RCC 7860 (cell line): ENCODE measurements at regions not wholly inside any gene's neighbourhood (a gene's known extent, or its start where the extent isn't known, plus 50 kb on each side); places are given as distances from the start of the nearest gene placed in this dataset.

Experiments used
- DNase-seq: peaks from one replicate; pipeline ENCODE4 v3.0.0-alpha.2; 2015; ENCODE audit warnings: low spot score
- FAIRE-seq: peaks from 2 replicates; lab custom pipeline; 2012; peaks lifted over from hg19 to GRCh38; lab: Jason Lieb, UNC

GRCh38 chr4:108303488-108304177, 134.9 kb upstream of the LEF1 start:
- DNase-seq (no peak), FAIRE-seq (no peak)

DNA sequence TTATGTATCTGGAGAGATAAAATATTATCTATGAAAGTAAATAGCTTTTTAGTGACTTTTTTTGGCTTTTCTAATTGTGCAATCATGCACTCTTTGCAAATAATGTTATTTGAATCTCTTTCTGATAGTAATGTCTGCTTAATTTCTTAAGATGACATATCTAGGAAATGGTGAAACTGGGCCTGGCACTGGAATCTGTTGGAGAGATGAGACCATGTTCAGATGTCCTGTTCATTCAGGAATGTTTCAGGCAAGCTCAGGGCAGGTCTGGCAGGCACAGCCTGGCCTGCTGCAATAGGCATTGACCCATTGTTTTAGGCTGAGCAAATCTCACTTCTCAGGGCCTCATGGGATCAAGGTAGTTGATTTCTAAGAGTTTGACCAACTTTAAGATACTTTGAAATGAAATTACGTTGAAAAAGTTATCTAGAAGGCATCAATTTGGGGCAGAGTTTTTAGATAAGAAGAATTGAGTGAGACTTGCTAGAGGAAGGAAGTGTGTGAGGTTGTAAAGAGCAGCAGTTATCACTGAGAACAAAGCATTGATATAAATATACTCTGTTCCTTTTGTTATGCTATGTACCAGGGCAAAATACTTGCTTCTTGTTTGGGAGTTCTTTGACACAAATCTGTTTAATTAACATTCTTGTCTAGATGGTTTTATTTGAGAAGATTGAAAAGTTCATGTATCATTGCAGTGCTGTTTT, 133.0 kb upstream of the LEF1 start:
- no peak for DNase-seq
- FAIRE-seq, result no peak

DNA sequence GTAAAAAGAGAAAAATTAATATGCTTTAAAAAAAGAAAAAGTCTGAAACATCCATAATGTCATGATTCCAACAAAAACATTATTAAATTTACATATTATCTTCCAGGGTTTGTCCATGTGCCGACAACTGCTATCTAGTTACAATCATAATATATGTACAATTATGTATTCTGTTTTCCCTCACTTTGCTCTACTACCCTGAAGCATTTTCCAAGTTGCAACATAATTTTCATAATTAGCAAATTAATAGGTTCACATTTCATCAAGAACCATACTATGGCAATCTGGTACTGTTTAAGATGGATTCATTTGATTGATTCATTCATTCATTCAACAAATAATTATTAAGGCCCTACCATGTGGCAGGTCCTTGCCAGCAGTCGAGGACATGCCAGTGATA, 128.9 kb upstream of the LEF1 start:
- DNase-seq, result no peak
- FAIRE-seq, result no peak

- no peak for DNase-seq
- FAIRE-seq, result no peak
Observed at GRCh38 chr4:108292229-108292628, 123.5 kb upstream of the LEF1 start.

DNA sequence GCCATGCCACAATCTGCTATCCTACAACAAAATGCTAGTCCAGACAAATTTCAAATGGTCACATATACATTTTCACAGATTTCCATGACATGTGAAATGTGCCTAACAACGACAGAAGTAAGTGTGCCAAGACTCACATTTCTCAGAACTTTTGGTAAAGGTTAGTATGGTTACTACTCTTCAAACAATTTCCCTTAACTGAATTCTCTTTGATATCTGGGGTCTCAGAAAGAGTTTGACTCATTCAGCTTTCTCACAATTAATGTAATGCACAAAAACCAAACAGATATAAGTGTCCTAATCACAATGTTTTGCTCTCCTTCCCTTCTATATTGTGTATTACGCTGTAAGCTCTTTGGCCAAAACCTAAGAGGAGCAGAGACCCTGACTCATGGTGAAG, 122.4 kb upstream of the LEF1 start:
- FAIRE-seq (no peak), DNase-seq (no peak)

- DNase-seq, result no peak
- FAIRE-seq, result no peak
Observed at GRCh38 chr4:108287834-108288413, 119.2 kb upstream of the LEF1 start.

GRCh38 chr4:108280072-108280471, 111.3 kb upstream of the LEF1 start:
- FAIRE-seq (no peak), DNase-seq (no peak)

DNA sequence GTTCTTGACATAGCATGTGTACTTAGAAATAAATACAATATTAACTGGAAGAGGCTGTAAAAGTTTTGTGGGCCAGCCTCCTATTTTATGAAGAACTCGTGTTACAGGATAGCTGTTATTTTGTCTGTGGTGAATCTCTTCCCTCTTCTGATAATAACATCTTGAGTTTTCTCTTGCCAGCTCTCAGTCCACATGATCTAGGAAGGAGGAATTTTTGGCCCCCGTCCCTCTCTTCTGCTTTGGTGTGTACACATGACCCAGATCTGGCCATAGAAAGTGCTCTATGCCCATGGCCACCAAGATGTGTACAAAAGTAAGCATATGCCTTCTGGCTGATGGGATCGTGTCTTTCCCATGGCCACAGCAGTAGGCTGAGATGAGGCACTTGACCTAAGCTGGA, 108.0 kb upstream of the LEF1 start:
- no peak for DNase-seq
- no peak for FAIRE-seq

- FAIRE-seq, result no peak
Observed at GRCh38 chr4:108272986-108273385, 104.3 kb upstream of the LEF1 start.

GRCh38 chr4:108272561-108272960, 103.8 kb upstream of the LEF1 start:
- DNase-seq (peak; percentile 8), FAIRE-seq (no peak)

More at GRCh38 chr4:108272986-108273385, 104.3 kb upstream of the LEF1 start:
- DNase-seq, result no peak

- FAIRE-seq, result no peak
- no peak for DNase-seq
Observed at GRCh38 chr4:108272046-108272445, 103.3 kb upstream of the LEF1 start.

GRCh38 chr4:108270466-108271450, 102.0 kb upstream of the LEF1 start:
- FAIRE-seq, result no peak

GRCh38 chr4:108264693-108265092, 96.0 kb upstream of the LEF1 start:
- no peak for FAIRE-seq
- DNase-seq, result no peak

More at GRCh38 chr4:108270466-108271450, 102.0 kb upstream of the LEF1 start:
- peak; percentile 17 for DNase-seq

DNA sequence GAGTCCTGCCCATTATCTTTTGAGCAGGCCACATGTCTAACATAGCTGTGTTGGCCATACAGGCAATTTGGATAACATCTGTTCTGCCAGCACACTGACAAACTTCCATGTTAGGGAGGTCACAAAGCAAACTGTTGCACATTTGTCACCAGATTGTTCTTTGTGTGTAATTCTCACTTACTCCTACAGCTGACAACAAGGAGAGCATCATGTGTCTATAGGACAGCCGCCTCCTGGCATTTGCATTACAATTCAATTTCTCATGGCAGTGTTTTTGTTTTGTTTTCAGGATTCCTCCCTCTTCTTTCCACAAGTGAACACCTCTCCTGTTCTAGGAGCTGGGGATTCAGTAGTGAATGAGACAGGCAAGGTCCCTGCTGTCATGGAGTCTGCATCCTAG, 94.3 kb upstream of the LEF1 start:
- FAIRE-seq (no peak), DNase-seq (no peak)

DNA sequence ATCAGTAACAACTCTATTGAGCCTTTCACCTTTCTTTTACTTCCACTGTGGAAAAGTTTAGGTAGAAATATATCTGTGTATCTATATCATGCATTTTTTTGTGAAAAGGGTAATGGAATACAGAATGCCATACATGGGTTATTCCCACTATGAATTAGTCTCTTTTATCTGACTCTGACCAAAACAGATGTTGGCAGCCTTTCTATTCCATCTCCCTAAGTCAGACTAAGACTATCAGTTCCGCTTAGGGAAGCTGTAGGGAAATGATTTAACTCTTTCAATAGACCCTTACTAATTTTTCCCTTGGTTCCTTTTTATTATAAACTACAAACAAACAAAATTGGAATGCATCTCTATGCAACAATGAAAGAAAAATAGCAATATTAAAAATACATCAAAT, 92.3 kb upstream of the LEF1 start:
- FAIRE-seq (no peak), DNase-seq (no peak)

DNA sequence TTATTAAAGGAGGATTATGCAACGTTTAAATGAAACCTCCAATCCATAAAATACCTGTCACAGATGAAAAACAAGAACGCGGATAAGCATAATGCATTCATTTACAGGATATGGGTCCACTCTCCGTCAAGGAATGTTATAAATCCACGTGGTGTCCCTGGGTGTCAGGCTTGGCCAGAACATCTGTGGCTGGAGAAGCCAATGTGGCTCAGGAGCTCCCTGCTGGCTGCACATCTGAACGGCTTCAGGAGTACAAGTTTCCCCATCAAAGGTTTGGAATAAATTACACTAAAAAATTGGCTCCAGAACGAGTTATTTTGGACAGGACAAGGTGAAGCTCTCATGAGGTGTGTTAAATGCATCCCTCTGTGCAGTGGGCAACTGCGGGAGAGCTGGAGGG, 87.8 kb upstream of the LEF1 start:
- DNase-seq, result no peak
- FAIRE-seq, result no peak

- no peak for FAIRE-seq
- no peak for DNase-seq
Observed at GRCh38 chr4:108255203-108255747, 86.5 kb upstream of the LEF1 start.

GRCh38 chr4:108249397-108249796, 80.7 kb upstream of the LEF1 start:
- DNase-seq (no peak), FAIRE-seq (no peak)

- DNase-seq (no peak), FAIRE-seq (no peak)
Observed at GRCh38 chr4:108247387-108248049, 78.8 kb upstream of the LEF1 start.

DNA sequence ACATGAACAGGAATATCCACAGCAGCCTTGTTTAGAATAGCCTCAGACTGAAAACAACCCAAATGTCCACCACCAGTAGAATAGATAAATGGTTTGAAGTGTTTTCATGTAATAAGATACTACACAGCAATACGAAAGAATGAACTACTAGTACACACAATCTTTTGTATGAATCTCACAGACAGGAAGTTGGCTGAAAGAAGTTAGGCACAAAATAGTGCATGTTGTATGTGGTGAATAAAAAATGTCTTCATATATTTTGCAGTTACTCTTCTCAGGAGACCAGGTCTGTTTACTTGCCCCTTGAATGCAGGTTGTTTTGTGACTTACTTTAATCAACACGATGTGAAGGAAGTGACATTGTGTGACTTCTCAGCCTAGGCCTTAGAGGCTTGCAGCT, 75.9 kb upstream of the LEF1 start:
- DNase-seq (no peak), FAIRE-seq (no peak)
